Ovary (tissue), 3 donors: ENCODE measurements at regions not wholly inside any gene's neighbourhood (a gene's known extent, or its start where the extent isn't known, plus 50 kb on each side); places are given as distances from the start of the nearest gene placed in this dataset.

Experiments used
- POLR2A ChIP-seq: fragments of 450-650 bp; IDR thresholded peaks from one replicate; pipeline ENCODE4 v1.6.1; 2017; ENCODE audit warnings: antibody characterized with exemption, mild to moderate bottlenecking, moderate library complexity
- TF ChIP-seq, protein P1 (sequence below), 3 donors: fragments of 450-650 bp in 2 of 3; fragments of 200-600 bp in 1 of 3; IDR thresholded peaks; one replicate each; pipeline versions ENCODE4 v1.5.1 to v1.8.0; 2016 to 2022; ENCODE audit warnings: antibody characterized with exemption in 3 of 3, mild to moderate bottlenecking in 1 of 3
- donor health status: DM: no; HTN: no; CAD: no.

DNA sequence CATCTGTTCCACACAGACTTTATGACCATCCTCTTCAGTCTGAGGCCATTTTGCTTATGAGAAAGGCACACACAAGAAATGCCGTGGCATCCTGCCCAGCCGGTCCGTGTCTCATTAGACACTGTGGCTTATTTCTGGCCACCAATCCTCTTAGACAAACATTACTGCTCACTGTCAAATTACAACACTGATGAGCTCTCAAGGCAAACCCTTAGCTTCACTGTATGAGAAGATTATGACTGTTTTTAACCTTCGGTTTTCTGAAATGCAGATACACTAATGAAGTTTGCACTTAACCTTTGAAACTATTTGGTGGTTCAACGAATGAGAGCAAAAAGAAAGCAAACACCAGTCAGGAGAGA lies 50.5 kb upstream of the DST start:
- TF ChIP-seq, protein P1, sequence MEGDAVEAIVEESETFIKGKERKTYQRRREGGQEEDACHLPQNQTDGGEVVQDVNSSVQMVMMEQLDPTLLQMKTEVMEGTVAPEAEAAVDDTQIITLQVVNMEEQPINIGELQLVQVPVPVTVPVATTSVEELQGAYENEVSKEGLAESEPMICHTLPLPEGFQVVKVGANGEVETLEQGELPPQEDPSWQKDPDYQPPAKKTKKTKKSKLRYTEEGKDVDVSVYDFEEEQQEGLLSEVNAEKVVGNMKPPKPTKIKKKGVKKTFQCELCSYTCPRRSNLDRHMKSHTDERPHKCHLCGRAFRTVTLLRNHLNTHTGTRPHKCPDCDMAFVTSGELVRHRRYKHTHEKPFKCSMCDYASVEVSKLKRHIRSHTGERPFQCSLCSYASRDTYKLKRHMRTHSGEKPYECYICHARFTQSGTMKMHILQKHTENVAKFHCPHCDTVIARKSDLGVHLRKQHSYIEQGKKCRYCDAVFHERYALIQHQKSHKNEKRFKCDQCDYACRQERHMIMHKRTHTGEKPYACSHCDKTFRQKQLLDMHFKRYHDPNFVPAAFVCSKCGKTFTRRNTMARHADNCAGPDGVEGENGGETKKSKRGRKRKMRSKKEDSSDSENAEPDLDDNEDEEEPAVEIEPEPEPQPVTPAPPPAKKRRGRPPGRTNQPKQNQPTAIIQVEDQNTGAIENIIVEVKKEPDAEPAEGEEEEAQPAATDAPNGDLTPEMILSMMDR (IDR thresholded peaks at IDR 0.05) = no peak
- TF ChIP-seq POLR2A = no peak
